GM21786 (cell line): ENCODE measurements at regions not wholly inside any gene's neighbourhood (a gene's known extent, or its start where the extent isn't known, plus 50 kb on each side); places are given as distances from the start of the nearest gene placed in this dataset.
"Not testable (repeated sequence)": the region's sequence is repeated elsewhere in the genome, so short reads cannot be mapped to it uniquely, and the experiment has no call there.

Source experiments
- ATAC-seq: cut with Tn5 transposase; IDR thresholded peaks from one replicate; pipeline ENCODE4 v1.9.1; 2021; ENCODE audit not compliant: unreplicated experiment

DNA sequence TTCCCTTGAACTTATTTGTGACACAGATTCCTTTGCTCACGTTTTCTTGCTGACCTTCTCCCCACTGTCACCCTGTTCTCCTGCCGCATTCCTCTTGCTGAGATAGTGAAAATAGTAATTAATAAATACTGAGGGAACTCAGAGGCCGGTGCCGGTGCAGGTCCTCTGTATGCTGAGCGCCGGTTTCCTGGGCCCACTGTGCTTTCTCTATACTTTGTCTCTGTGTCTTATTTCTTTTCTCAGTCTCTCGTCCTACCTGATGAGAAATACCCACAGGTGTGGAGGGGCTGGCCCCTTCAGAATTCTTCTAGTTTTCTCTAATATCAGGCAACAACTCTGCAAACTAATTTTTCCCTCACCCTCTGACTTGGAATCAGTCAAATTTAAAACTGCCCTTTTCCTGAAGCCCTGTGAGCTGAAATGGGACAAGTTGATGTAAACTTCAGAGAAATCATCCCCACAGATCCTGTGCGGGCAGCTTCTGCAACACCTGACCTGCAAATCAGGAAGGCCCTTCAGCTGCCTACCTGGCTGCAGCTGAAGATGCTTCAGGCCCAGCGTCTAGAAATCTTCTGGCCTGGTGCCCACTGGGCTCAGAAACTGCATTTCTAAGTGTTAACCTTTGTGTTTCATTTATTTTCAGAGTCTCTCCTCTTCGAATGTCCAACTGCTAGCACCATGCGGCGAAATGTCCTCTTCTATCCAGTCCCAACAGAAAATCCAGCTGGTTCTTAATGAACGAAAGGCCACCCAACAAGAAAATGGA, 149.7 kb downstream of the TMEM121 start:
- not testable (repeated sequence) for ATAC-seq

DNA sequence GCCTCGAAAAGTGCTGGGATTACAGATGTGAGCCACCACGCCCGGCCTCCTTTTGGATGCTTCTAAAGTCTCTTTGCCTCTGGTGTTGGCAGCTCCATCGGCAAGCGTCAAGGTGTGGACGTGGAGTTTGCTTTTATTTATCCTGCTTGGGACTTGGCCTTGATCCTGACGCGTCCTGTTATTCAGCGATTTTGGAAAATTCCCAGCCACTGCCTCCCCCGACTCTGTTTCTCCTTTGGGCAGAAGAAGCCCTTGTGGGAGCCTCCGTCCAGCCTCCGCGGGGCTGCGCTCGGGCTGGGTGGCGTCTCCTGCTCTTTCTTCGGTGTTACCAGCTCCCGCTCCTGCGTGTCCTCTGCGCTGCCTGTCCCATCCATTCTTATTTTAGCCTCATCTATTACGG, 151.7 kb downstream of the TMEM121 start:
- not testable (repeated sequence) for ATAC-seq

DNA sequence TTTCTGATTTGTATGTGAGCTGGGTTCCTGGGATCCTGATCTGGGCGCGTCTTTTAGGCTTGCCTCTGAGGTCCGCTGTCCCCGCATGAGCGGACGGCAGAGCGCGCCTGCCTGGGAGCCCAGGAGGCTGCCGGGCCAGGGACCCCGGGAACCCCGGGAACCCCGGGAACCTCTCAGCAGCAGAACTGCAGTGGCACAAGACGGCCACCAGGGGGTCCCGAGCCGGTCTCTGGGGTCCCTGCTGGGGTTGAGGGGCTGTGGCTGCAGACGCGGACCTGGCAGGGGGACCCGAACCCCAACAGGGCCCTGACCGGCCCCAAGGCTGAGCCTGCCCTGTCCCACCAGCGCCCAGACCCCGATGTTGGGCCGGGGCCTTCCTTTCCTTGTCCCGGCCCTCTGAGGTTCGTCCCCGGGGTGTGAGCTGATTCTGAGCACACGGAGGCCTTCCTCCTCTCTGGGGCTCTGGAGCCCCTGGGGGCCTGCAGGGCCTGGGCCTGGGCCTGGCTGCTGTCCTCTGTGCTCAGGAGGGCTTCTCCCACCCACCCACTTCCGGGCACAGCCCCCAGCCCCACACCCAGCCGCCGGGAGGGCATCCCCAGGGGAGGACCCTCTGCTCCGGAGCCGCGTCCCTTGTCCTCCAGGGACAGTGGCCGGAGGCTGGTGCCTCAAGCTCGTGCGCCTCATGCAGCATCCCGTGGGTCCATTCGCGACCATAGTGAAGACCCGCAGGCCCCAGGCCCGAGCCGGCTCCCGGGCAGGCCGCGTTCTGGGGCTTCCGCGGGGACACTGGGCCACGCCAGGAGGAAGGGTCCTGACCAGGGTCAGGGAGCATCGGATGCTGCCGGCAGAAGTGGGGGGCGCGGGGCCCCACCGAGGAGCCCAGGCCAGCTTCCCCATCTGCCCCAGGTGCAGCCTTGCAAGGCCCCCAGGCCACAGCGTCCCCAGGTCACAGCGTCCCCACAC, 152.9 kb downstream of the TMEM121 start:
- ATAC-seq: not testable (repeated sequence)

DNA sequence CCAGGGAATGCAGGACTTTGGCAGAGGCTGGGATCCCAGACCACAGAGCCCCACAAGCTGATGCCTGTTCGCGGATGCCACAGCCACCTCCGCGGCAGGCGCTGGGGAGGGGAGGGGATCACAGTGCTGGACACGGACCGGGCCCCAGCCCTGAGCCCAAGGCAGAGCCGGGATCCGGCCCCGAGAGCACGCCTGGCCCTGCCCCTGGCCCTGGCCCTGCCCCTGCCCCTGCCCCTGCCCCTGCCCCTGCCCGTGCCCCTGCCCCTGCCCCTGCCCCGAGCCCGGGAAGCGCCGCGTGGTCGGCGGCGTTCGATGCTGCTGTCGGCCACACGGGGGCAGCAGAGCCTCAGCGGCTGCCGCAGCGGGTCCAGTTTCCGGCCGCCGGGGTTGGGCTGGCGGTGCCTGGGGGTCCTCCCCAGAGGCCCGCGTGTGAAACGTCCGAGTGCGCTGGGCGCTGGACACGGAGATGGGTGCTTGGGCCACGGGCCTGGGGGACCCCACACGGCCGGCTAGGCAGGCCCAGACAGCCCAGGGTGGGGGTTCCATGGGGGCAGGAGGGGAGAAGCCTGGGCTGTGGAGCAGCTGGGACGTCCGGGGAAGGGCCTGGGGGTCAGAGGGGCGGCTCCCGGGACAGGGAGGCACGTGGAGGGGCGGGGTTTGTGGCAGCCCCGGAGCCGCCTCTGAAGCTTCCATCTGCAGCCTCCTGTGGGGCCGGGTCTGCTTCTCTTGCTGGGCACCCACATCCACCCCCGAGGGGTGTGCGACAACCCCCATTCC, 153.8 kb downstream of the TMEM121 start:
- ATAC-seq: peak; percentile 45

DNA sequence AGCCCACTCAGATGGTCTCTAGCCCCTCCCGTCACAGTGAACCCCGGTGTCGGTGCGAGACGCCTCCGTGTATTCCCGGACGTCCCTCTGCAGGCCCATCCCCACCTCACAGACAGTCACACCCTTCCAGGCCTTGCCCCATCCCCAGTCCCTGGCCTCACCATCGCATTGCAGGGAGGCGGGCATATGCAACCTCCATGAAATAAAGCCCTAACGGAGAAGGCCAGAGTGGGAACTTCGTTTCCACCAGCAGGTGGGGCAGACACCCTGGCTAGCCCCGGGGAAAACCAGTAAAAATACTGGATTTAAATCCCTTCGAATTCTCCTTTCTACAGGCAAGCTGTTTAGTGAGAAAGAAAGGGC, 154.3 kb downstream of the TMEM121 start:
- ATAC-seq: peak; percentile 38

DNA sequence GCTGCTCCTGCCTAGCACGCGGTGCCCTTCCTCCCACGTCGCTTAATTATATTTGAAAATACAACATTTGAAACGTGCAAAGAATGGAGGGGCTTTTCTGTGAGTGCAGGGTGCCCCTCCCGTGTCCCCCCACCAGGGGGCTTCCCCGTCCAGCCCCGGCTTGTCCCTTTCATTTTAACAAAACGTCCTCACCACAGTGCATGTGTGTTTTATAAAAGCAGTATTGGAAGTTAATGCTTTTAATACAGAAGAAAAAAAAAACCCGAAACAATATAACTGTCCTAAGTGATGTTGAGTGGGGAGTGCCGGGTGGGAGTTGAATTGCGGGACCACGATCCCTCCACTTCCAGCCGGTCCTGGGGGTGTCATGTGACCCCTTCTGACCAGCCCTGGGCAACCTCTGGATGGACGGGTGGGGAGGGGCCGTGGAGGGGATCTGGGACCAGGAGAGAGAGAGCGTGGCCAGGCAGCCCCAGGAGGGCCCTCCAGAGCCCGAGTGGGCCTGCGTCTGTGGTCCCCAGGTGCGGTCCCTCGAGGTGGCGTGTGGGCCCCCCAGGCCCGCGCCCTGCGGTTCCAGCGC, 155.3 kb downstream of the TMEM121 start:
- ATAC-seq: not testable (repeated sequence)

DNA sequence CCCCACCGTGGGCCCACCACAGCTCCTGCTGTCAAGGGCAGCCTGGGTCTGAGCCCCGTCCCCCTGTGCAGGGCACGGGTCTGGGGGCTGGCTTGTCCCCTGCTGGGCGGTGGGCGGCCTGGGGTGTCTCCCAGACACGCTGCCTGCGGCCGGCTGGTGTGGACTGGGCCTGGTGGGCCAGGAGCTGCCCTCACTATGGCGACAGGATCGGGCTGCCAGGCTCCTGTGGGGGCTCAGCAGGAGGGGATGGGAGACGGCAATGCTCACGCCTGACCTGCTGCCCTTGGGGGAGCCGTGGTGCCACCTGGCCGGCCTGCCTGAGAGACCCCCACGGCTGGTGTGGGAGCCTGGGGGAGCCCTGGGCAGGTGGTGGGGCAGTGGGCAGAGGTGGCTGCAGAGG, 156.1 kb downstream of the TMEM121 start:
- not testable (repeated sequence) for ATAC-seq

DNA sequence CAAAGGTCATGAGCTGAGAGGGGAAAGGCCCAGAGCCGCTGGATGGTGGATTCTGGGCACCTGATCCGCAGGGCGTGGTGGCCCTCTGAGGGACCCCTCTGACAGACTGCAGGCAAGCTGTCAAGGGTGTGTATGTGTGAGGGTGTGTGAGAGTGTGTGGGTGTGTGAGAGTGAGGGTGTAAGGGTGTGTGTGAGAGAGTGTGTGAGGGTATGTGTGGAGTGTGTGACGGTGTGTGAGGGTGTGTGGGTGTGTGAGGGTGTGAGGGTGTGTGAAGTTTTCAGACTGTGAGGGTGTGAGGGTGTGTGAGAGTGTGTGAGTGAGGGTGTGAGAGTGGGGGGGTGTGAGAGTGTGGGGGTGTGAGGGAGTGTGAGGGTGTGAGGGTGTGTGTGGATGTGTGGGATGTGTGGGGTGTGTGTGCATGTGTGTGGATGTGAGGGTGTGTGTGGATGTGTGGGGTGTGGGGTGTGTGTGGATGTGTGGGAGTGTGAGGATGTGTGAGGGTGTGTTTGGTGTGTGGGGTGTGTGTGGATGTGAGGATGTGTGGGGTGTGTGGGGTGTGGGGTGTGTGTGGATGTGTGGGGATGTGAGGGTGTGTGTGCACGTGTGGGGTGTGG, 156.7 kb downstream of the TMEM121 start:
- no peak for ATAC-seq

DNA sequence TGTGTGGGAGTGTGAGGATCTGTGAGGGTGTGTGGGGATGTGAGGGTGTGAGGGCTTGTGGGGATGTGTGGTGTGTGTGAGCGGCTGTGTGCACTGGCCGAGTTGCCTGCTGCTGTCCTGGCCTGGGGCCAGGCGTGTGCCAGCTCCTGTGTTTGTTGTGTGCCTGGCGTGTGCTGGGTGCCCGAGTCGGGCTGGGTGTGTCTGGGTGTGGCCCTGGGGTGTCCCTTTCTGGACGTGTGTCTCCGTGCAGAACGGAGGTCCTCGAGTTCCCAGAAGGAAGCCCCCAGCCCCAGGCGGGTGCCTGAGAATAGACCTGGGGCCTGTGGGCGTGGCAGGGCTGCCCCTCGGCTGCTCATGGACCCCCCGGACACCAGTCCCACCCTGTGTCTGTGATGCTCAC, 157.7 kb downstream of the TMEM121 start:
- ATAC-seq: not testable (repeated sequence)

DNA sequence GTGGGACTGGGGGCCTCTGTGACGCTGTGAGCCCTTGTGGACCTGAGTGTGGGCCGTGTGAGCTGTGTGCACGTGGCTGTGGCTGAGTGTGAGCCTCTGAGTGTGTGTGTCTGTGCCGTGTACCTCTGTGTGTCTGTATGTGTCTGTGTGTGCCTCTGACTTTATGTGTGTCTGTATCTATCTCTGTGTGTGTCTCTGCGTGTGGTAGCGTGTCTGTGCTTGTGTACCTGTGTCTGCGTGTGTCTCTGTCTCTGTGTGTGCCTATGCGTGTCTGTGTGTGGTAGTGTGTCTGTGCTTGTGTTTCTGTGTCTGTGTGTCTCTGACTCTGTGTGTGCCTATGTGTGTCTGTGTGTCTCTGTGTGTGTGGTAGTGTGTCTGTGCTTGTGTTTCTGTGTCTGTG, 158.2 kb downstream of the TMEM121 start:
- ATAC-seq: not testable (repeated sequence)

DNA sequence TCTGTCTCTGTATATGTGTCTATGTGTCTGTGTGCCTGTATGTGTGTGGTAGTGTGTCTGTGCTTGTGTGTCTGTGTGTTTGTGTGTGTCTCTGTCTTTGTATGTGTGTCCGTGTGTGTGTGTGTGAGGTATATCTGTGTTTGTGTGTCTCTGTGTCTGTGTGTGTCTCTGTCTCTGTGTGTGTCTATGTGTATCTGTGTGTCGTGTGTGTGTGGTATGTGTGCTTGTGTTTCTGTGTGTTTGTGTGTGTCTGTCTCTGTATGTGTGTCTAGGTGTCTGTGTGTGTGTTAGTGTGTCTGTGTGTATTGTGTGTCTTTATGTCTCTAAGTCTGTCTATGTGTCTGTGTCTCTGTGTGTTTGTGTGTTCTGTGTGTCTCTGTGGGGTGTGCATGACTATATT, 158.6 kb downstream of the TMEM121 start:
- no peak for ATAC-seq

DNA sequence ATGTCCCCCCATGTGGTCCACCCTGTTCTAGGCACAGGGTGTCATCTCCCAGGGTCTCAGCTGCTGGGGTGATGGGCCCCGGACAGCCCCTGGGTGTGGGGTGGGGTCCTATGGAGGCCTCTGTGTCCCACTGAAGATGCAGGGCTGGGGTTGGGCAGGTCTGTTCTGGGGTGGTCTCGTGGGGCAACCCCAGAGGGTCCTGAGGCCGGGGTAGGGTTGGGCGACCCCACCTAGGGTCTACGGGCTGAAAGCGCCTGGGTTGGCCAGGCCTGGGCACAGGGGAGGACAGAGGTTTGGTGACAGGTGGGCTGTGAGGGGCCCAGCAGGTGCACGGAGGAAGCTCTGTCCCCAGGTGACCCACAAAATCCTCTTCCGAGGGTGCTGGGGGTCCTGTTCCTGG, 159.2 kb downstream of the TMEM121 start:
- not testable (repeated sequence) for ATAC-seq

DNA sequence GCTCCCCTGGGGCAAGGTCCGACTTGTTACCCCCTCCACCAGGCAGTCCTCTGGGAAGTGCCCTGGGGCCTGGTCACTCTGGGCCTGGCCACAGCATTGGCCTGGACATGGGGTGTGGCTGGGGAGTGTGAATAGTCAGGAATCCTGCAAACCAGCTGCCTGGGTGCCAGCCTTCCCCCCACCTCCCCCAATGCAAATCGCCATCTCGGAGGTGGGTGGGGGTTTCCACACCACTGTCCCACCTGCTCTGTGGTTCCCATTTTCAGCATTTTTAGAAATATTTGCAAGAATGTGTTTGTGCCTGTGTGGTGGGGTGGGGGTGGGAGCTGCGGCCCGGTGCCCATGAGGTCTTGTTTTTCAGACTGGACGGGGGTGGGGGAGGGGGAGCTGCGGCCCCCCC, 159.7 kb downstream of the TMEM121 start:
- peak; percentile 41 for ATAC-seq

DNA sequence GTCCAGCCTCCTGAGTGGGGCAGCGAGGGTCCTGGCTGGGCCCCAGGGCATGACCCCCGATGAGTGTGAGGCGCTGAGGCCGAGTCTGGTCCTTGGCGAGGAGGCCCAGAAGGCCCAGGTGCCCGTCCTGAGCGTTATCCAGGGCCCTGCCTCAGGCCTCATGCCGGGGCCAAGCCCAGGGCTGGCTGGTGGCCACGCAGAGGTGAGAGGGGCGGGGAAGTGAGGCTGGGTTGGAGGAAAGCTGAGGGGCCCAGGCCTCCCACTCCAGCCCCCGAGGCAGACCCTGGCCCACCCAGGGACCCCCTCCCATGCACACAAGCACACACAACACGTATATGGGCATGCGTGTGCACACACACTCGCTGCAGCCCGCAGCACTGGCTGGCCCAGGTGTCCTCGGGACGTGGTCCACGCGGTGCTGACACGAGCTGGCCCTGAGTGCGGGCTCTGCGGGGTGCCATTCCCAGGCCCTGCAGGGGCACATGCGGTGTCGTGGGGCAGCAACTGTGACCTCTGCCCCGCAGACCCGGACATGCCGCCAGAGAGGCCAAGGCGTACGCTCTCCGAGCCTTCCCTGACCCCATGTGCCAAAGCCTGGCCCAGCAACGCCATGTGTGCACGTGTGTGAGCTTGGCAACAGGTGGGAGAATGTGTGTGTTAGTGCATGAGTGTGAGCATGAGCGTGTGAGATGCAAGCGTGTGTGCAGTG, 160.2 kb downstream of the TMEM121 start:
- ATAC-seq: peak; percentile 25

DNA sequence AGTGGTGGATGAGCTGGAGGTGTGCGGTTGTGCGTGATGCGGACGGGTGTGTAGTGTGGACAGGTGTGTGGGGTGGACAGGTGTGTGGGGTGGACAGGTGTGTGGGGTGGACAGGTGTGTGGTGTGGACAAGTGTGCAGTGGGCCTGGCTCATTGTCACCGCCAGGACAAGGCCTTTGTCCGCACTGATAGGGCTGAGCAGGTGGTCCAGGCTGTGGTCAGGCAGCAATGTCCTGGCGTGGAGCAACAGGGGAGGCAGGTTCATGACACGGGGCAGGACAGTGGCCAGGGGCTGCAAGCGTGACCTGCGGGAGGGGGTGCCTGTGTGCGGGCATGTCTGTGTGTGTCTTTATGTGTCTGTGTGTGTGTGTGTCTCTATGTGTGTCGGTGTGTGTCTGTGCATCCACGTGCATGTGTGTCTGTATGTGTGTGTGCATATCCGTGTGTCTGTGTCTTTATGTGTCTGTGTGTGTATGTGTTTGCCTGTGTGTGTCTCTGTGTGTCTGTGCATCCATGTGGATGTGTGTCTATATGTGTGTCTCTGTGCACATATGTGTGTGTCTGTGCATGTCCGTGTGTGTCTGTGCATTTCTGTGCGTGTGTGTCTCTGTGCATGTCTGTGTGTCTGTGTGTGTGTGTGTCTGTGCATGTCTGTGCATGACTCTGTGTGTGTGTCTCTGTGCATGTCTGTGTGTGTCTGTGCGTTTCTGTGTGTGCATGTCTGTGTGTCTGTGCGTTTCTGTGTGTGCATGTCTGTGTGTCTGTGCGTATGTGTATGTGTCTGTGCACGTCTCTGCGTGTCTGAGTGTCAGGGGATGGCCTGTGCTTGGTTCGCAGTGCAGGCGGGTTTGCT, 161.0 kb downstream of the TMEM121 start:
- not testable (repeated sequence) for ATAC-seq

DNA sequence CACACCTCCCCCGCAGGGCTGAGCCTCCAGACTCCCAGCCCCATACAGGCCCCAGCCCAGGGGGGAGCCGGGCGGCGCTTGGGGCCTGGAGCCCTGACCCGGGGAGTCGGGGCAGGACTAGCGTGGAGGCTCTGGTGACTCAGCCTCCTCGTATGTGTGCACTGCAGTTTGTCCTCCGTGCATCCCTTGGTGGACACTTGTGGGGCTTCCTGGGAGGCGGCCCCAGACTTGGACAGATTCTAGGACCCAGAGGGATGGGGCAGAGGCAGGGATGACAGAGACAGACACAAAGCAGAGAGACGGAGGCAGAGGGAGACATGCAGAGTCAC, 161.6 kb downstream of the TMEM121 start:
- peak; percentile 31 for ATAC-seq

DNA sequence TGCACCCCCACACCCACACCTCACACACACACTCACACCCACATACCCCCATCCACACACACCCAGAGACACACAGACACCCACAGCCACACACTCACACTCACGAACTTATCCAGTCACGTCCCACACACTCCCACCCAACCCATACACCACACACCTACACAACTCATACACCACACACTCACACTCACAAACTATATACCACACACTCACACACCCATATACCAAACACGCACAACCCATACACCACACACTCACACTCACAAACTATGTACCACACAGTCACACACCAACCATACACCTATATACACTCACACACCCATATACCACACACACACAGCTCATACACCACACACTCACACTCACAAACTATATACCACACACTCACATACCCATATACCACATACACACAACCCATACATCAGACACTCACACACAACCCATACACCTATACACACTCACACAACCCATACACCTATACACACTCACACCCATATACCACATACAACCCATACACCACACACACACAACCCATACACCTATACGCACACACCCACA, 162.4 kb downstream of the TMEM121 start:
- not testable (repeated sequence) for ATAC-seq

DNA sequence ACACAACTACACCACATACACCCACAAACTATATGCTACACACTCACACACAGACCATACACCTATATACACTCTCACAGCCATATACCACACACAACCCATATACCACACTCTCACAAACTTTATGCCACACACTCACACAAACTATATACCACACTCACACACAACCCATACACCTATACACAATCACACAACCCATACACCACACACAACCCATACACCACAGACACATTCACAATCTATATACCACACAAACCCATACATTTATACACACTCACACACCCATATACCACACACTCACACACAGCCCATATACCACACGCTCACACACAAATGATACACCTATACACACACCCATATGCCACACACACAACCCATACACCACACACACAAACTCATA, 163.3 kb downstream of the TMEM121 start:
- no peak for ATAC-seq

DNA sequence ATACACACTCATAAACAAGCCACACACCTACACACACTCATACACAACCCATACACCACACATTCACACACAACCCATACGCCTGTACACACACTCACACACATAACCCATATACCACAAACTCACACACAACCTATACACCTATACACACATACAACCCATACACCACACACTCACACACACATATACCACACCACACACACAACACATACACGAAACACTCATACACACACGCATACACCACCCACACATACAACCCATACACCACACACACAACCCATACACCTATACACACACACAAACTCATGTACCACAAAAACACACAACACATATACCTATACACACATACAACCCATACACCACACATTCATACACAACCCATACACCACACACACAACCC, 164.3 kb downstream of the TMEM121 start:
- ATAC-seq: no peak
